ENCODE measurements at regions not wholly inside any gene's neighbourhood (a gene's known extent, or its start where the extent isn't known, plus 50 kb on each side); places are given as distances from the start of the nearest gene placed in this dataset.

- H3K9me3 ChIP-seq (ENCODE audit: control insufficient read depth, insufficient read depth, low read length) = no peaks in the 10 kb centered on the region
- H3K9me2 ChIP-seq (replicated peaks; ENCODE audit: control insufficient read depth, low read length) = no peaks in the 10 kb centered on the region
- H3F3A ChIP-seq (ENCODE audit: control insufficient read depth, insufficient read depth) = no peaks in the 10 kb centered on the region
- TF ChIP-seq CTCF (IDR thresholded peaks at IDR 0.05; ENCODE audit: low read depth, low read length, poor library complexity, severe bottlenecking) = no peak
- TF ChIP-seq EZH2phosphoT487 (IDR thresholded peaks at IDR 0.05; ENCODE audit: borderline replicate concordance, low read length) = no peak
- H3K27ac ChIP-seq (ENCODE audit: low read depth, low read length) = no peak overlapping the region
- no peak overlapping the region for H3K4me2 ChIP-seq (ENCODE audit: low read length)
- no peaks in the 10 kb centered on the region for H3K27me3 ChIP-seq (ENCODE audit: control insufficient read depth, low read length)
- H3K4me3 ChIP-seq (ENCODE audit: low read length) = no peak overlapping the region
- H4K20me1 ChIP-seq (ENCODE audit: control insufficient read depth, insufficient read depth, low read depth, low read length) = no peaks in the 10 kb centered on the region
- H3K36me3 ChIP-seq (ENCODE audit: control insufficient read depth, low read length) = no peaks in the 10 kb centered on the region
- H3K79me2 ChIP-seq (ENCODE audit: control insufficient read depth, low read length) = no peaks in the 10 kb centered on the region
- no peaks in the 10 kb centered on the region for H3K4me1 ChIP-seq (ENCODE audit: control insufficient read depth, low read length)
Measured at GRCh38 chr5:96565582-96566265, 96.5 kb upstream of the CAST start.

- no peaks in the 10 kb centered on the region for H3F3A ChIP-seq (ENCODE audit: control insufficient read depth, insufficient read depth)
- H3K36me3 ChIP-seq (ENCODE audit: control insufficient read depth, low read length) = no peaks in the 10 kb centered on the region
- no peaks in the 10 kb centered on the region for H3K9me3 ChIP-seq (ENCODE audit: control insufficient read depth, insufficient read depth, low read length)
- no peaks in the 10 kb centered on the region for H3K9me2 ChIP-seq (replicated peaks; ENCODE audit: control insufficient read depth, low read length)
- H3K79me2 ChIP-seq (ENCODE audit: control insufficient read depth, low read length) = no peaks in the 10 kb centered on the region
- no peaks in the 10 kb centered on the region for H4K20me1 ChIP-seq (ENCODE audit: control insufficient read depth, insufficient read depth, low read depth, low read length)
- no peaks in the 10 kb centered on the region for H3K27me3 ChIP-seq (ENCODE audit: control insufficient read depth, low read length)
- no peak overlapping the region for H3K27ac ChIP-seq (ENCODE audit: low read depth, low read length)
- no peak overlapping the region for H3K4me2 ChIP-seq (ENCODE audit: low read length)
- TF ChIP-seq EZH2phosphoT487 (IDR thresholded peaks at IDR 0.05; ENCODE audit: borderline replicate concordance, low read length) (no peak), CTCF (IDR thresholded peaks at IDR 0.05; ENCODE audit: low read depth, low read length, poor library complexity, severe bottlenecking) (no peak)
- no peak overlapping the region for H3K4me3 ChIP-seq (ENCODE audit: low read length)
- H3K4me1 ChIP-seq (ENCODE audit: control insufficient read depth, low read length) = no peaks in the 10 kb centered on the region
Measured at GRCh38 chr5:96566833-96567587, 95.2 kb upstream of the CAST start.

- no peaks in the 10 kb centered on the region for H3K4me1 ChIP-seq (ENCODE audit: control insufficient read depth, low read length)
- H3K79me2 ChIP-seq (ENCODE audit: control insufficient read depth, low read length) = no peaks in the 10 kb centered on the region
- H3K4me2 ChIP-seq (ENCODE audit: low read length) = no peak overlapping the region
- no peaks in the 10 kb centered on the region for H3F3A ChIP-seq (ENCODE audit: control insufficient read depth, insufficient read depth)
- no peaks in the 10 kb centered on the region for H3K36me3 ChIP-seq (ENCODE audit: control insufficient read depth, low read length)
- H3K9me3 ChIP-seq (ENCODE audit: control insufficient read depth, insufficient read depth, low read length) = no peaks in the 10 kb centered on the region
- no peaks in the 10 kb centered on the region for H3K9me2 ChIP-seq (replicated peaks; ENCODE audit: control insufficient read depth, low read length)
- no peak for TF ChIP-seq EZH2phosphoT487 (IDR thresholded peaks at IDR 0.05; ENCODE audit: borderline replicate concordance, low read length)
- TF ChIP-seq CTCF (IDR thresholded peaks at IDR 0.05; ENCODE audit: low read depth, low read length, poor library complexity, severe bottlenecking) = no peak
- H3K4me3 ChIP-seq (ENCODE audit: low read length) = no peak overlapping the region
- no peaks in the 10 kb centered on the region for H4K20me1 ChIP-seq (ENCODE audit: control insufficient read depth, insufficient read depth, low read depth, low read length)
- no peak overlapping the region for H3K27ac ChIP-seq (ENCODE audit: low read depth, low read length)
- H3K27me3 ChIP-seq (ENCODE audit: control insufficient read depth, low read length) = no peaks in the 10 kb centered on the region
Measured at GRCh38 chr5:96569332-96569731, 92.8 kb upstream of the CAST start.

Data from DOHH2 (cell line).